Activated T-helper 17 cell treated with anti-CD3 and anti-CD28 coated beads, Interleukin-2, amount 50 U/mL, for 72 hours (primary cell): ENCODE measurements at regions not wholly inside any gene's neighbourhood (a gene's known extent, or its start where the extent isn't known, plus 50 kb on each side); places are given as distances from the start of the nearest gene placed in this dataset.

Source experiments
- ATAC-seq: fragments of 150-1000 bp; cut with Tn5 transposase; replicated peaks from 2 replicates; pipeline ENCODE4 v1.10.0; 2021; ENCODE audit warnings: mild to moderate bottlenecking, moderate library complexity
- H3K27ac Mint-ChIP-seq: one replicate; pipeline ENCODE4 v1.8.0; 2022; ENCODE audit warnings: mixed read lengths
- H3K27me3 Mint-ChIP-seq: one replicate; pipeline ENCODE4 v1.8.0; 2022; ENCODE audit warnings: mixed read lengths
- H3K36me3 Mint-ChIP-seq: one replicate; pipeline ENCODE4 v1.8.0; 2022; ENCODE audit warnings: low read depth, mild to moderate bottlenecking, mixed read lengths
- H3K4me1 Mint-ChIP-seq: one replicate; pipeline ENCODE4 v1.8.0; 2022; ENCODE audit warnings: mixed read lengths
- H3K4me3 Mint-ChIP-seq: one replicate; pipeline ENCODE4 v1.8.0; 2022; ENCODE audit warnings: mild to moderate bottlenecking, mixed read lengths
- H3K9me3 Mint-ChIP-seq: one replicate; pipeline ENCODE4 v1.8.0; 2022; ENCODE audit warnings: mixed read lengths

- peaks cover 4% of the 10 kb centered on the region for H3K9me3 Mint-ChIP-seq
- no peak overlapping the region for H3K27ac Mint-ChIP-seq
- H3K27me3 Mint-ChIP-seq: no peaks in the 10 kb centered on the region
- no peak overlapping the region for H3K4me3 Mint-ChIP-seq
- peaks cover 31% of the 10 kb centered on the region for H3K4me1 Mint-ChIP-seq
- H3K36me3 Mint-ChIP-seq: no peaks in the 10 kb centered on the region
- ATAC-seq: no peak
Measured at GRCh38 chr3:187795207-187795960, 50.1 kb upstream of the BCL6 start.

- Mint-ChIP-seq H3K9me3 (peaks cover 4% of the 10 kb centered on the region), H3K27me3 (no peaks in the 10 kb centered on the region), H3K4me1 (peaks cover 44% of the 10 kb centered on the region), H3K4me3 (peak overlapping the region; percentile 64), H3K36me3 (no peaks in the 10 kb centered on the region), H3K27ac (peak overlapping the region; percentile 84)
- no peak for ATAC-seq
Measured at GRCh38 chr3:187798126-187798525, 52.9 kb upstream of the BCL6 start.

GRCh38 chr3:187798531-187799530 lies 53.6 kb upstream of the BCL6 start:
- H3K27ac Mint-ChIP-seq: peak overlapping the region; percentile 84
- H3K36me3 Mint-ChIP-seq: no peaks in the 10 kb centered on the region
- peak; percentile 5 for ATAC-seq

GRCh38 chr3:187799942-187800641 lies 54.8 kb upstream of the BCL6 start:
- Mint-ChIP-seq H3K36me3 (no peaks in the 10 kb centered on the region), H3K27ac (peak overlapping the region; percentile 84), H3K4me1 (peaks cover 58% of the 10 kb centered on the region), H3K27me3 (no peaks in the 10 kb centered on the region), H3K9me3 (peaks cover 4% of the 10 kb centered on the region), H3K4me3 (peak overlapping the region; percentile 64)
- ATAC-seq: peak; percentile 54

More at GRCh38 chr3:187798531-187799530, 53.6 kb upstream of the BCL6 start:
- Mint-ChIP-seq H3K27me3 (no peaks in the 10 kb centered on the region), H3K4me3 (peak overlapping the region; percentile 64), H3K4me1 (peaks cover 49% of the 10 kb centered on the region), H3K9me3 (peaks cover 4% of the 10 kb centered on the region)

GRCh38 chr3:187801152-187801551 lies 55.9 kb upstream of the BCL6 start:
- Mint-ChIP-seq H3K36me3 (no peaks in the 10 kb centered on the region), H3K4me1 (peaks cover 68% of the 10 kb centered on the region), H3K27ac (peak overlapping the region; percentile 84), H3K4me3 (peak overlapping the region; percentile 64), H3K9me3 (peaks cover 4% of the 10 kb centered on the region), H3K27me3 (no peaks in the 10 kb centered on the region)
- ATAC-seq: no peak

- no peak for ATAC-seq
- Mint-ChIP-seq H3K27ac (peak overlapping the region; percentile 84), H3K4me3 (peak overlapping the region; percentile 64), H3K9me3 (peaks cover 4% of the 10 kb centered on the region), H3K27me3 (no peaks in the 10 kb centered on the region), H3K4me1 (peaks cover 74% of the 10 kb centered on the region), H3K36me3 (no peaks in the 10 kb centered on the region)
Measured at GRCh38 chr3:187802203-187802927, 57.1 kb upstream of the BCL6 start.

- H3K4me3 Mint-ChIP-seq: peak overlapping the region; percentile 64
- no peaks in the 10 kb centered on the region for H3K27me3 Mint-ChIP-seq
- peaks cover 2% of the 10 kb centered on the region for H3K9me3 Mint-ChIP-seq
- H3K27ac Mint-ChIP-seq: peak overlapping the region; percentile 84
- H3K36me3 Mint-ChIP-seq: no peaks in the 10 kb centered on the region
- H3K4me1 Mint-ChIP-seq: peaks cover 69% of the 10 kb centered on the region
- ATAC-seq: peak; percentile 65
Measured at GRCh38 chr3:187802928-187803259, 57.6 kb upstream of the BCL6 start.

- Mint-ChIP-seq H3K4me3 (peak overlapping the region; percentile 45), H3K27me3 (no peaks in the 10 kb centered on the region), H3K27ac (peak overlapping the region; percentile 84), H3K36me3 (no peaks in the 10 kb centered on the region), H3K4me1 (peaks cover 56% of the 10 kb centered on the region), H3K9me3 (no peaks in the 10 kb centered on the region)
- ATAC-seq: no peak
Measured at GRCh38 chr3:187804120-187804744, 59.0 kb upstream of the BCL6 start.

GRCh38 chr3:187804745-187805121 lies 59.5 kb upstream of the BCL6 start:
- H3K4me3 Mint-ChIP-seq: peak overlapping the region; percentile 45
- peaks cover 54% of the 10 kb centered on the region for H3K4me1 Mint-ChIP-seq

GRCh38 chr3:187805774-187806173 lies 60.5 kb upstream of the BCL6 start:
- Mint-ChIP-seq H3K27me3 (no peaks in the 10 kb centered on the region), H3K4me1 (peaks cover 48% of the 10 kb centered on the region), H3K36me3 (no peaks in the 10 kb centered on the region), H3K27ac (peak overlapping the region; percentile 84), H3K9me3 (no peaks in the 10 kb centered on the region), H3K4me3 (peak overlapping the region; percentile 45)
- ATAC-seq: no peak

More at GRCh38 chr3:187804745-187805121, 59.5 kb upstream of the BCL6 start:
- no peaks in the 10 kb centered on the region for H3K27me3 Mint-ChIP-seq
- H3K27ac Mint-ChIP-seq: peak overlapping the region; percentile 84
- no peaks in the 10 kb centered on the region for H3K36me3 Mint-ChIP-seq
- no peaks in the 10 kb centered on the region for H3K9me3 Mint-ChIP-seq
- ATAC-seq: no peak

- H3K27me3 Mint-ChIP-seq: no peaks in the 10 kb centered on the region
- no peaks in the 10 kb centered on the region for H3K9me3 Mint-ChIP-seq
- H3K4me1 Mint-ChIP-seq: peaks cover 46% of the 10 kb centered on the region
- H3K27ac Mint-ChIP-seq: peak overlapping the region; percentile 84
- ATAC-seq: peak; percentile 84
- peak overlapping the region; percentile 53 for H3K4me3 Mint-ChIP-seq
- H3K36me3 Mint-ChIP-seq: no peaks in the 10 kb centered on the region
Measured at GRCh38 chr3:187807086-187807862, 62.0 kb upstream of the BCL6 start.

- H3K4me1 Mint-ChIP-seq: peaks cover 34% of the 10 kb centered on the region
- H3K4me3 Mint-ChIP-seq: no peak overlapping the region
- peak overlapping the region; percentile 66 for H3K27ac Mint-ChIP-seq
- no peak for ATAC-seq
- H3K36me3 Mint-ChIP-seq: no peaks in the 10 kb centered on the region
- no peaks in the 10 kb centered on the region for H3K9me3 Mint-ChIP-seq
- H3K27me3 Mint-ChIP-seq: no peaks in the 10 kb centered on the region
Measured at GRCh38 chr3:187808527-187808895, 63.2 kb upstream of the BCL6 start.

- Mint-ChIP-seq H3K27ac (peak overlapping the region; percentile 7), H3K4me1 (peaks cover 24% of the 10 kb centered on the region), H3K4me3 (no peak overlapping the region), H3K27me3 (no peaks in the 10 kb centered on the region), H3K36me3 (no peaks in the 10 kb centered on the region), H3K9me3 (no peaks in the 10 kb centered on the region)
- no peak for ATAC-seq
Measured at GRCh38 chr3:187809612-187809991, 64.3 kb upstream of the BCL6 start.
